Ovary (tissue), 7 donors: ENCODE measurements at regions not wholly inside any gene's neighbourhood (a gene's known extent, or its start where the extent isn't known, plus 50 kb on each side); places are given as distances from the start of the nearest gene placed in this dataset.

Experiments
- DNase-seq, 5 donors: peaks; one replicate each; pipeline ENCODE4 v3.0.0-alpha.2; 2019 to 2020
- H3K27ac ChIP-seq, 2 donors: fragments of 200-600 bp; one replicate each; pipeline versions ENCODE4 v1.5.1 to v1.8.0; 2019 to 2022
- H3K27me3 ChIP-seq: fragments of 200-600 bp; one replicate; pipeline ENCODE4 v1.8.0; 2022
- H3K36me3 ChIP-seq: fragments of 200-600 bp; sonication (generic); one replicate; pipeline ENCODE4 v1.5.1; 2019
- H3K4me1 ChIP-seq: one replicate; pipeline ENCODE4 v1.8.1; 2013; ENCODE audit warnings: mild to moderate bottlenecking, moderate library complexity; ENCODE audit not compliant: insufficient read depth
- H3K4me3 ChIP-seq: fragments of 200-600 bp; sonication (generic); one replicate; pipeline ENCODE4 v1.5.1; 2017
- H3K9me3 ChIP-seq, 2 donors: fragments of 200-600 bp in 1 of 2; sonication (generic) in 1 of 2; one replicate each; pipeline versions ENCODE4 v1.5.1 to v1.8.1; 2013 to 2019; ENCODE audit warnings: mild to moderate bottlenecking in 1 of 2, moderate library complexity in 1 of 2
- EP300 ChIP-seq: sonication (generic); formaldehyde crosslinking; IDR thresholded peaks from one replicate; pipeline ENCODE4 v1.6.1; 2017; ENCODE audit warnings: antibody characterized with exemption
- POLR2A ChIP-seq: fragments of 450-650 bp; IDR thresholded peaks from one replicate; pipeline ENCODE4 v1.6.1; 2017; ENCODE audit warnings: antibody characterized with exemption, mild to moderate bottlenecking, moderate library complexity
- whole genome bisulfite sequencing, 3 donors: extraction: QIAGEN DNeasy Blood & Tissue Kit in 1 of 3; methylation state at CpG; one replicate each; pipeline versions ENCODE4 v1.1.5 to v1.1.7; 2013 to 2017; 5-methylcytosine and 5-hydroxymethylcytosine counted together
- intact Hi-C, 4 donors: fragments of 100-400 bp; cut with DNase I; formaldehyde crosslinking; loops; one replicate each; pipeline versions ENCODE4 v1.11.0 to v1.15.1; 2022 to 2023
- TF ChIP-seq, protein P1 (sequence below), 3 donors: fragments of 450-650 bp in 2 of 3; fragments of 200-600 bp in 1 of 3; IDR thresholded peaks; one replicate each; pipeline versions ENCODE4 v1.5.1 to v1.8.0; 2016 to 2022; ENCODE audit warnings: antibody characterized with exemption in 3 of 3, mild to moderate bottlenecking in 1 of 3
- donor health status: DM: no; HTN: no; CAD: no; lungs with moderate emphysema.
- donor health status: DM: no; HTN: no; CAD: no.
- donor health status: Bipolar disorder and iron deficiency.
- donor health status: DM: no; HTN: no; CAD: no.
- donor health status: DM: yes; HTN: yes; CAD: no.

DNA sequence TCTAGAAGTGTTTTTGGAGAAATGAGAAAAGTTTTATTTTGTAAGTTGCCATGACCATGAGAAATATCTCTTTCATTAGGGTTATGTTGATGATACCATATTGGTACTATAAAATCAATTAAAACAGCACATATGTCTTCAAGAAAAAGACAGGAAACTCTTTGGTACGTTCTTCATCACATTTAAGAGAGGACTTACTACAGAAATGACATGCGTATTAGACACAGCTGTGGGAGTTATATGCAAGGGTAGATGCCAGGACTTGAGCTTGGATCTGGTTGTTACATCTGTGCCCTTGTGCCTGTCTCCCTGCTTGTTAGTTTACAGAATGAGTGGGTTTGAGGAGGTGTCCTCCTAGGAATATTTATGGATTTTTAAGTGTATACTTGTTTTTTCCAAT lies 103.4 kb upstream of the P2RY1 start:
- TF ChIP-seq EP300 (no peak), POLR2A (no peak)
- TF ChIP-seq, protein P1, sequence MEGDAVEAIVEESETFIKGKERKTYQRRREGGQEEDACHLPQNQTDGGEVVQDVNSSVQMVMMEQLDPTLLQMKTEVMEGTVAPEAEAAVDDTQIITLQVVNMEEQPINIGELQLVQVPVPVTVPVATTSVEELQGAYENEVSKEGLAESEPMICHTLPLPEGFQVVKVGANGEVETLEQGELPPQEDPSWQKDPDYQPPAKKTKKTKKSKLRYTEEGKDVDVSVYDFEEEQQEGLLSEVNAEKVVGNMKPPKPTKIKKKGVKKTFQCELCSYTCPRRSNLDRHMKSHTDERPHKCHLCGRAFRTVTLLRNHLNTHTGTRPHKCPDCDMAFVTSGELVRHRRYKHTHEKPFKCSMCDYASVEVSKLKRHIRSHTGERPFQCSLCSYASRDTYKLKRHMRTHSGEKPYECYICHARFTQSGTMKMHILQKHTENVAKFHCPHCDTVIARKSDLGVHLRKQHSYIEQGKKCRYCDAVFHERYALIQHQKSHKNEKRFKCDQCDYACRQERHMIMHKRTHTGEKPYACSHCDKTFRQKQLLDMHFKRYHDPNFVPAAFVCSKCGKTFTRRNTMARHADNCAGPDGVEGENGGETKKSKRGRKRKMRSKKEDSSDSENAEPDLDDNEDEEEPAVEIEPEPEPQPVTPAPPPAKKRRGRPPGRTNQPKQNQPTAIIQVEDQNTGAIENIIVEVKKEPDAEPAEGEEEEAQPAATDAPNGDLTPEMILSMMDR (IDR thresholded peaks at IDR 0.05), result no peak
- Histone ChIP-seq H3K9me3 (no peaks in the 10 kb centered on the region), H3K27ac (no peak overlapping the region), H3K4me3 (no peak overlapping the region), H3K36me3 (no peaks in the 10 kb centered on the region), H3K4me1 (no peaks in the 10 kb centered on the region), H3K27me3 (no peaks in the 10 kb centered on the region)
- intact Hi-C loops, result no loop called here
- no peak for DNase-seq
- WGBS, 3 donors, result 92 to 96% (median 95%) methylated on average over 2 of the region's 2 CpGs

DNA sequence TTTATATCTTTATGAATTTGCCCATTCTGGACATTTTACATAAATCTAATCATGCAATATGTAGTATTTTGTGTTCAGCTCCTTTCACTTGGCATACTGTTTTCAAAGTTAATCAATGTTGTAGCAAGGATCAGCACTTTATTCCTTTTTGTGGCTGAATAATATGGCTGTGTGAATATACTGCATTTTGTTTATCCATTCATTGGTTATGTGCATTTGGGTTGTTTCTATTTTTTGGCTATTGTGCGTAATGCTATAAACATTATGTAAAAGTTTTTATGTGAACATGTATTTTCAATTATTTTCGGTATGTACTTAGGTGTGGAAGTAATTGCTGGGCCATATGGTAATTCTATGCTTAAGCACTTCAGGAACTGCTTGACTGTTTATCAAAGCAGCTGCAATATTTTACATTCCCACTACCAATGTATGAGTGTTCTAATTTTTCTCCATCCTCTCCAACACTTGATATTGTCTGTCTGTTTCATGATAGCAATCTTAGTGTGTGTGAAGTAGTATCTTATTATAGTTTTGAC lies 101.3 kb upstream of the P2RY1 start:
- no peak for TF ChIP-seq EP300
- TF ChIP-seq POLR2A, result no peak
- TF ChIP-seq, protein P1 (IDR thresholded peaks at IDR 0.05), result no peak
- intact Hi-C loops, result no loop called here
- no peaks in the 10 kb centered on the region for H3K9me3 ChIP-seq
- H3K4me3 ChIP-seq, result no peak overlapping the region
- no peaks in the 10 kb centered on the region for H3K4me1 ChIP-seq
- 95 to 97% (median 97%) methylated on average over 2 of the region's 2 CpGs for WGBS, 3 donors
- H3K36me3 ChIP-seq, result no peaks in the 10 kb centered on the region
- no peak overlapping the region for H3K27ac ChIP-seq
- no peaks in the 10 kb centered on the region for H3K27me3 ChIP-seq
- DNase-seq, result no peak

DNA sequence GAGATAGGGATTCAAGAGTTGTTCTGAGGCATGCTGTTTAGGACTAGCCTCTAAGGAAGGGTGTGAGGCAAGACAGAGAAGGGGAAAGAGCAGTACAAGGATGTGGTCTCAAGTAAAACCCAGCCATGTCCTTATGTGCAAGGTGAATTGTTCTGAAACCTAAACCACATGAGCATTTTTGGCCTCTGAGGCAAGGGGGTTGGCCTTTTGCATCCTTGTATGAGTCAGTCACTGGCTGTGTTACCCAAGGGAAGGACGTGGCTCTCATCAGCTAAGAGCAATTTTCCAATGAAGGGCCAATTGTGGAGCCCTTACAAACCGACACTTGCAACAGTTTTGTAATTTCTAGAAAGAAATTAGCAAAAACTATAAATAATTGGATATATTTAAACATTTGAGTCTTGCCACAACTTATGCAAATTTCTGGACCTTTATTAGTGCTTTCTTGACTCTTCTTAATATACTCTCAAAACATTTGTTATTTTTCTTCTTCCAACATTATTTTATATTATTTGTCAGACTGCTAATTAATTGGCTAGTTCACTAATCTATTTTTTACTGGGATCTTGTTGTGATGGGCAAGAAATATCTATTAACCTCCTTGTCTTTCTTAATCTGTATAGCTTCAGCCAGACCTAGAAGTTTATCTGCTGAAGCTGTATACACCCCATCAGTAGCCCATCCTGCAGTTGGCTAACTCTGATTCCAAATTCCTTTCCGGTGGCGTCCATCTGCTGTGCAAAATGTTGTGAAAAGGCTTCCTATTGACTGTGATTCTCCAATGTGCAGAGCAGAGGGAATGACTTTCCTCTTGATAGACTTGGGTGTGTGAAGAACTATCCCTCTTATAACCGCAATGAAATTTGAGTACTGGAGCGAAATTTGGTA lies 97.7 kb upstream of the P2RY1 start:
- Histone ChIP-seq H3K27me3 (no peaks in the 10 kb centered on the region), H3K4me3 (no peak overlapping the region), H3K36me3 (no peaks in the 10 kb centered on the region), H3K9me3 (no peaks in the 10 kb centered on the region), H3K27ac (no peak overlapping the region), H3K4me1 (no peaks in the 10 kb centered on the region)
- intact Hi-C loops, result no loop called here
- 74 to 81% (median 79%) methylated on average over 6 of the region's 6 CpGs for WGBS, 3 donors
- no peak for TF ChIP-seq POLR2A
- TF ChIP-seq, protein P1 (IDR thresholded peaks at IDR 0.05), result no peak
- no peak for TF ChIP-seq EP300
- no peak for DNase-seq

DNA sequence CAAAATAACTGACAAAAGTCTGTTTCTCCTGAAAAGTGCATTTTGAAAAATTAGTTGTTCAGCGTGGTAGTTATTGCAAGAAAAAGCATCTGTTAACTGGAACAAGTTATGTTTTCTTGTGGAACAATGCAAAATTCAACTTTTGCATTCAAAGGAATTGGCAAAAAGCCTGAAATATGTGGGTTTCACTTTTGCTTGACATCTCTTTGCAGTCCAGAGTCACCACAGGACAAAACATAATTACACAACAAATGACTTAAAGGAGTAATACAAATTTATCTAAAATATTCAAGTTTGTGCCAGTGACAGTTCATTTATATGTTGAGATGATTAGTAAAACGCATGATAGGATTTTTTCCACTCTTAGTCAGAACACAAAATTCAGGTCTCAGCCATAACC lies 96.3 kb upstream of the P2RY1 start:
- TF ChIP-seq, protein P1 (IDR thresholded peaks at IDR 0.05), result no peak
- TF ChIP-seq EP300, result no peak
- no peak for TF ChIP-seq POLR2A
- intact Hi-C loops, result no loop called here
- Histone ChIP-seq H3K36me3 (no peaks in the 10 kb centered on the region), H3K4me1 (no peaks in the 10 kb centered on the region), H3K27me3 (no peaks in the 10 kb centered on the region), H3K9me3 (no peaks in the 10 kb centered on the region), H3K27ac (no peak overlapping the region), H3K4me3 (no peak overlapping the region)
- 12 to 20% (median 16%) methylated on average over 2 of the region's 2 CpGs for WGBS, 3 donors
- no peak for DNase-seq
